ENCODE measurements at regions not wholly inside any gene's neighbourhood (a gene's known extent, or its start where the extent isn't known, plus 50 kb on each side); places are given as distances from the start of the nearest gene placed in this dataset.
"Not testable (repeated sequence)": the region's sequence is repeated elsewhere in the genome, so short reads cannot be mapped to it uniquely, and the experiment has no call there.

GRCh38 chr11:24413391-24413790, 83.5 kb upstream of the LUZP2 start:
- POLR2A ChIA-PET (ENCODE audit: low non-redundant PET): no interaction called here
- no peak for TF ChIP-seq CTCF (conservative IDR thresholded peaks at IDR 0.05; ENCODE audit: low read depth)
- H3K27ac ChIP-seq: no peak overlapping the region
- DNase-seq (ENCODE audit: low spot score): no peak
- CTCF ChIA-PET: interaction anchor here (0.7 kb wide), 1 partner anchor 9 kb away, joined by 3 read pairs; no protein-coding TSS in a partner anchor

GRCh38 chr11:24415955-24416636, 80.8 kb upstream of the LUZP2 start:
- DNase-seq (ENCODE audit: low spot score); H3K27ac ChIP-seq; POLR2A ChIA-PET (ENCODE audit: low non-redundant PET): not testable (repeated sequence)
- CTCF ChIA-PET: interaction anchor here (0.6 to 0.7 kb wide), 2 partner anchors 9 to 1294 kb away, joined by 3 read pairs; no protein-coding TSS in a partner anchor

- POLR2A ChIA-PET (ENCODE audit: low non-redundant PET): no interaction called here
- no peak for TF ChIP-seq CTCF (conservative IDR thresholded peaks at IDR 0.05; ENCODE audit: low read depth)
- peak; percentile 1 for DNase-seq (ENCODE audit: low spot score)
- no peak overlapping the region for H3K27ac ChIP-seq
- CTCF ChIA-PET: no interaction called here
Observed at GRCh38 chr11:24421766-24422165, 75.1 kb upstream of the LUZP2 start.

DNA sequence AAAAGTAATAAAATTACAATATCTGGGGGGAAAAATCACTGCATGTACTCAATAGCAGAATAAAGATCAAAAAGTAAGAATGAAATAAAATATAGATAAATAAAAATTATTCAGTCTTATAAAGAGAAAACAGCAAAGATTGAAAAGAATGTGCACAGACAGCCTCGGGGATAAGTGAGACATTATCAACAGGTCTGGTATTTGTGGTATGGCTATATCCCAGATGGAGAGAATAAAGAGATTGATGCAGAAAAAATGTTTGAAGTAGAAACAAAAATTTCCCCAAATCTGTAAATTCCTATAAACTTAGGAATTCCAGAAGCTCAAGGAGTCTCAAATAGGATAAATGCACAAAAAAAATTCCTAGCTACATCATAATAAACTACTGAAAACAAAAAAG, 74.5 kb upstream of the LUZP2 start:
- no peak overlapping the region for H3K27ac ChIP-seq
- peak; percentile 3 for DNase-seq (ENCODE audit: low spot score)
- TF ChIP-seq CTCF (conservative IDR thresholded peaks at IDR 0.05; ENCODE audit: low read depth): no peak
- ChIA-PET CTCF (interaction anchor here (0.5 to 0.6 kb wide), 2 partner anchors 9 to 82 kb away, joined by 3 to 4 read pairs; no protein-coding TSS in a partner anchor), POLR2A (ENCODE audit: low non-redundant PET) (no interaction called here)

GRCh38 chr11:24437123-24437522, 59.7 kb upstream of the LUZP2 start:
- POLR2A ChIA-PET (ENCODE audit: low non-redundant PET): no interaction called here

More at GRCh38 chr11:24437123-24437522, 59.7 kb upstream of the LUZP2 start:
- H3K27ac ChIP-seq: no peak overlapping the region
- DNase-seq (ENCODE audit: low spot score): no peak
- no peak for TF ChIP-seq CTCF (conservative IDR thresholded peaks at IDR 0.05; ENCODE audit: low read depth)
- CTCF ChIA-PET: no interaction called here

Data from RWPE1 (cell line).